GM21576 (cell line): ENCODE measurements at regions not wholly inside any gene's neighbourhood (a gene's known extent, or its start where the extent isn't known, plus 50 kb on each side); places are given as distances from the start of the nearest gene placed in this dataset.

Source experiments
- ATAC-seq: cut with Tn5 transposase; IDR thresholded peaks from one replicate; pipeline ENCODE4 v1.9.1; 2021; ENCODE audit warnings: mild to moderate bottlenecking, moderate library complexity; ENCODE audit not compliant: unreplicated experiment

GRCh38 chr10:43943818-43944360 is 295.2 kb upstream of the ZNF32 start:
- no peak for ATAC-seq

DNA sequence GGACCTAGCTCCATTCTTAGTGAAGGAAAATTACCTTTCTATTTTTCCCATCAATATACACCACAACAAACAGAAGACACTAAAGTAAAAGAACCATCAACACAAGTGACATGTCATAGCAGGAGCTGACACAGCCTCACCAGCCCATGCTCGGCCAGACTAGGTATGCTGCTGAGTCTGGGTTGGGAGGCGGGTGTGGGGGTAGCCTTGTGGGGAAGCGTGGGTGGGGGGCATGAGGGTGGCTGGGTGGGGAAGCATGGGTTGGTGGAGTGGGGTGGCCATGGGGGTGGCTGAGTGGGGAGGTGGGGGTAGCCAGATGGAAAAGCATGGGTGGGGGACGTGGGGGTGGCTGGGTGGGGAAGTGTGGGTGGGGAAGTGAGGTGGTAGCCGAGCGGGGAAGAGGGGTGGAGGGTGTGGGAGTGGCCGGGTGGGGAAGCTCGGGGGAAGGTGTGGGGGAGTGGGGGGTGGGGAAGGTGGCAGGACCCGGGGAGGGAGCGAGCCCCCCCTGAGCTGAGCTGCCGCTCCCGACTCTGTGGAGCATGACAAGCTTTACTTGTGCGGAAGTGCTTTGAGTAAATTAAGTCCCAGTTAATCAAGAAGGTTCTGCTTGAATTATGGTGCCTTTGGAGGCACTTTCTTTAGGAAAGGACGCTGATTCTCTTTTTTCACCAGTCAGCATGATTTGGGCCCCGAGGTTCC is 294.6 kb upstream of the ZNF32 start:
- no peak for ATAC-seq

DNA sequence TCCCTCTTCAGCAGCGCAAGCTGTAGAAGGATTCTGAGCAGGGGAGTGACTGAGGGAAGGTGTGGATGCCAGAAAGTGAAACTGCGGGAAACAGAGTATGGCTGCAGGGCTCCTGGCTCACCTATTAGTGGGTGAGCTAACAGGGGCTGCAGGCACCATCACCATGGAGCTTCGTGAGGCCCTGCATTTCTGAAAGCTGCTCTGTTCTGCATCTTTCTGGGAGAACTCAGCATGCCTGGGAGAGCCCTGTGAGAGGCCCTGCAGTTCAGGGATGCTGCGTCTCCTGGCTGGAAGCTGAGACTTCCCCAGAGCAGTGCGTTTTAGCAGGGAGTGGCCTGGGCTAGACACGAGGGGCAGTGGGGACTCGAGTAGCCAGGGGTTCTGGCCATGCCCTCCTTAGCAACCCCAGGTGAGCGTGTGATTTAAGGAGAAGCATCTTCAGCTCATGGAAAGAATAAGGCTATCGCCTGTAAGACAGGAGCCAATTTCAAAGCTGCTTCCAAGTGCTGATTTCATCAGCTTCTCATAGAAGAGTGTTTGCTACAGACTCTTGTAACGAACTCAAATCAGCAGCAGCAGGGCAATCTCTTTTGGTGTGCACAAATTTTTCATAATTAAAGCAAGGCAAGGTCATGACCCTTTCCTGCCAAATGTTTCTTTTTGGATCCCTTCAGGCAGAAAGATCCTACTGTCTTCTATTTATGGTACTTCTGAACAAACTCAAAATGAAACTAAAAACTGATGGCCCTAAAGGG is 293.6 kb upstream of the ZNF32 start:
- no peak for ATAC-seq

- ATAC-seq, result no peak
Observed at GRCh38 chr10:43940898-43941837, 292.5 kb upstream of the ZNF32 start.

DNA sequence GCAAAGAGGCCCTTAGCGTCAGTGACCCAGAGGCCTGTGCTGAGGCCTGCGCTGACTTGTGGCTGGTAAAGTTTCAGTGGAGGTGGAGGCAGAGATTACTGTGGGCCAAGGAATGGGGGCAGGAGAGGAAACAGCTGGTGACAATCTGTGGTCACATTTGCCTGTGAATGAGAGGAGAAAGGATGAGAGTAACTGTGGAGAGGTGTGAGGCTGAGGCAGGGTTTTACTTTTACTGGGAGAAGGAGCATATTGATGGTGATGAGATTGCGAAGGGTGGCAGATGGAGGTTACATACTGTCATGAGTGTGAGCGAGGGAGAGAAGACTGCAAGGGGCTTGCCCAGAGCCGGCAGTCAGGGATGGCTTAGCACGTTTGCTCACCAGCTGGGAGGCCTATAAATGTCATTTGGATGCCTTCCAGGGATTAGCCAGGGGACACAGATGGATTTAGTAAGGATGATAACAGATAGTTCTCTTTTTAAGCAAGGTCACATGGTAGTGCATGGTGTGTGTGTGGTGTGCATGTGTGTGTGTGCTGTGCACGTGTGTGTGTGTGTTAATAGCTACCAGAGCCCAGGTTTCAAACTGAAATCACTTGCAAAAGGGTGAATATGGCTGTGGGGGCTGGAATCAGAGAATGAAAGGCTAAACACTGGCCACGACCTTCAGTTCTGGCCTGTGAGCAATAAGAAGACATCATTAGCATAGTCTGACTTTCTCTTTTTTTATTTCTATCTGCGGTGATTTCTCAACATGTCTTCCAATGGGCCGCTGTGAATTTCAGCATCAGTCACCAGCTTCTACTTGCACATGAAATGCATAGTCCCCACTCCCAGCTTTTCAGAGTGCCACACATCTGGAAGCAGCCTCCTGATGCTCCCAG is 291.5 kb upstream of the ZNF32 start:
- ATAC-seq, result no peak

DNA sequence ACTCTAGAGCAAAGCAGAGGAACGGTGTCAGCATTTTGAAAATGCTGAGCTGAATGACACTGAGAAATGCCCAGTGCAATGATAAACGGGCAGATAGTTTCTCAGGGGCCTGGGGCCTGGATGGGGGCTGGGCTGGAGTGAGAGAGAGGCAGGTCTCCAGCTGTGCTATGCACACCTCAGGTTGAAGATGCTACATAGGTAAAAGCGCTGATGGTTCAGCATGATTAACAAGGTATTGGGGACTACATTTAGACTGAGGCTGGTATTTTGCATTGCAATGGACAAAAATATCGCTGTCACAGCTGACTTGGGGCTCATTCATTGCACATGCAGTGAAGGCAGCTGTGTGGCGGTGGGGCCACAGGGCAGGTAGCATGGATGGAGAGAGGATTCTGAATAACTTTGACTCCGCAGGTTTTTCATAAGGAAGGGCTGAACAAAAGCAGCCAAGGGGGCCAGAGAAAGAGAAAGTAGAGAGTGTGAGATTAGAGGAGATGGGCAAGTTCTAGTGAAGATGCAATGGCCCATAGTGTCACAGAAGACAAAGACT is 290.8 kb upstream of the ZNF32 start:
- no peak for ATAC-seq

- no peak for ATAC-seq
Observed at GRCh38 chr10:43938810-43939209, 290.1 kb upstream of the ZNF32 start.

DNA sequence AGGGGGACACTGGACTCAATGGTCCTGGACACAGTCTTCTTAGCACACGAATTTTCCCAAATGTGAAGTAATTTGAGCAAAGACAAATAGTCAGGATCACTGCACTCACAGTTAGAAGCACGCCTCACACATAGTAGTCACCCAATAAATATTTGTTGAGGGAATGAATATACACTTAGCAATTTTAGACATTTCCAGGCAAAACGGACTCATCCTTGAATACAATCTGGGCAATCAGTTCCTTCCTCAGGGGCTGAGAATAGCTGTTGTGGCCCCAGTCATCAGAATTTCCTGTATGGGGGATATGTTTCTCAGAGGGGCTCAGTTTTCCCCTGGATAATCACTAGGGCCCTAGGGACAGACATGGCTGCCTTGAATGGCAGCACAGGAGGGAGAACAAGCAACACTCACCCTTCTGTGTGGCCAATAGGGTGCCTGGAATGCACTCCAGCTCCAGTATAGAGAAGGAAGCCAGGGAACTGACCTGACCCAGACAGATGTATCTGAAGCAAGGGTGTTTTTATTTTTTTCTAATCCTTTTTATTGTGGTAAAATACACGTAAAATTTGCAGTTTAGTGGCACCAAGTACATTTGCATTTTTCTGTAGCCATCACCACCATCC is 282.7 kb upstream of the ZNF32 start:
- ATAC-seq, result no peak

DNA sequence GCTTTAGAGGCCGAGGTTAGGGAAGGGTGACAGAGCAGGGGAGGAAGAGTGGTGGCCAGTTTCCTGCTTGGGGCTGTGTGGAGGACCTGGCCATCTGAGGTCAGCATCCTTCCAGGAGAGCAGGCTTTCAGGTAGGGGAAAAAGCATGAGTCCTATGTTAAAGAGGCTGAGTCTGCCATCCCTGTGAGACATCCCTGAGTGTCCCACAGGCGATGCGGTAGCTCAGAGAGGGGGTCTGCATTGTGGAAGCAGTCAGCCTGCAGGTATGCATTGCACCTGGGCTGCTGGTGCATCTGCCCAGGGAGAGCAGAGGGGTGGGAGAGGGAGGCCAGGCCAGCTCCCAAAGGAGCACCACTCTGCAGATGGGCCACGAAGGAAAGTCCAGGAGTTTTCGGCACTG is 282.1 kb upstream of the ZNF32 start:
- ATAC-seq, result no peak

DNA sequence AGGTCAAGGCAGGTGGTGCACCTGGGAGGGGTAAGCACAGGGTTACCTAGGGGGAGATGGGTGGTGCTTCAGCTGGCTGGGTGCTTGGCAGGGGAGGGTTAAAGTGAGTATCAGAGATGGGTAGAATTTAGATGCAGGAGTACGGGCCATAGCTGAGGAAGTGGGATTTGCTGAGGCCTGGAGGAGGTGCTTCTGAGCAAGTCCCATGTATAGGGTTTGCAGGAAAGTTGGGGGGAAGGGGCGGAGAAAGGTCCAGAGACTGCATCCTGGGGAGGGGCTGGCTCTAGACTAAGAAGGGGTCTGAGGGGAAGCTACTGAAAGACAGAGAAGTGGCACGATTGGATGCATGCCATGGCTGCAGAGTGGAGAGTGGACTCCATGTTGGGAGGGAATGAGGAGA is 281.6 kb upstream of the ZNF32 start:
- no peak for ATAC-seq

GRCh38 chr10:43929122-43929521 is 280.4 kb upstream of the ZNF32 start:
- no peak for ATAC-seq

DNA sequence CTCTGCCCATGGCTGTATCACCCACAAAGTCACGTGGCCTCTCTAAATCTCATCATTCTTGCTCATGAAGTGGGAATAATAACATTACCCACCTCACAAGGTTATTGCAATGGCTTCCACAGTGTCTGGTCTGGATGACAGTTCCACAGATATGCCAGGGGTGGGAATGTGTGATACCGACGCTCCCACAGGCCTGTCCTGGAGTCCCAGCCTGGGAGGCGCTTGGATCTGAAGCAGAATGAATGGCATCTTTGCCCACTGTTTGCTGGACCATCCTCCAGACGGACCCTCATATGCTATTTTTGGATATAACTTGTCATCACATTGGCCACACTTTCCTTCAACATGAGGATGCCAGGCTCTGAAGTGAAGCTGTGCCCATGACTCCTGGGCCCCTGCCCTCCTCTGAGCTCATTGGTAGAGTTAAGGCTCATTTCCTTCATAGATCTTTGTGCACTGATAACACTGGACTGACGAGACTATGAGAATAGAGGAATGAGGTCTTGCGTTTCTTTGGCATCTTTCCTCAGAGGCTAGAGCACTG is 279.8 kb upstream of the ZNF32 start:
- ATAC-seq, result no peak

DNA sequence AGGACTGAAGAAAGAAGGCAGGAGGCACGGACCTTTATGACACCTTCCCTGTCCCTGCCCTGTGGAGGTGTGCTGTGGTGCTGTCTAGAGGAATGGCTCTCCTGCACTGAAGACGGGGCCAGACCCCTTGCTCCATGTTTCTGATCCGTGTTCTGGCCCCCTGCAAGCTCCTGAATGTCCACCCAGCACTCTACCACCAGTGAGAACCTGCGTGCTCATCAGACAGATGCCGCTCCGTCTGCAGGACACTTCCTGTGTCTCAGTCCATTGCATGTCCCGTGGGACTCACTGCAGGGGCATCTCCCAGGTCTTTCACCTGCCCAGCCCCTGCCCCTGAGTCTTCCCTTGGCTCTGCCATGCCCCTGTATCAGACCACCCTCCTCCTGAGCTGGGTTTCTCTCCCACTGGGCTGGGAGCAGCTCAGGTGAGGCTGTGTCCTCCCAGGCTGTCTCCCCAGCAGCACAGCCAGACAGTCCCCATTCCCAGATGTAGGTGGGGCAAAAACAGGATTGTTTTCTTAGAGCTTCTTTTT is 278.3 kb upstream of the ZNF32 start:
- ATAC-seq, result no peak

DNA sequence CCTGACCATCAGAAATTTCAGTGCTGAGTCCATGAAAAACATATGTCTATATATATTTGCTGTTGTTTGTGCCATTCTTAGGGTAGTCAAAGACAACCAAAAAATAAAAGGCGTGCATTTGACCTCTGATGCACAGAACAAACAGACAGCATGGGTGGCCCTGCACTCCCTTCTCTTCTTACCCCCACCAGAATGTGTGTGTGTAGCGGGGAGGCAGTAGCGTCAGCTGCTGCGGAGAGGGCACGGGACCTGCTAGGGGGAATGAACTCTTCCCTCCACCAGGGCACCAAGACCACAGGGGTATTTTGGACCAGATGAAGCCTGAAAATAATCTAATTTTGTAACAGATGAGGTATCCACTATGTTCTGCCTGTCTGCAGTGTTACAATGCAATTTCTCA is 277.7 kb upstream of the ZNF32 start:
- ATAC-seq, result no peak

- no peak for ATAC-seq
Observed at GRCh38 chr10:43925793-43926192, 277.1 kb upstream of the ZNF32 start.

GRCh38 chr10:43923328-43923727 is 274.6 kb upstream of the ZNF32 start:
- ATAC-seq, result no peak

DNA sequence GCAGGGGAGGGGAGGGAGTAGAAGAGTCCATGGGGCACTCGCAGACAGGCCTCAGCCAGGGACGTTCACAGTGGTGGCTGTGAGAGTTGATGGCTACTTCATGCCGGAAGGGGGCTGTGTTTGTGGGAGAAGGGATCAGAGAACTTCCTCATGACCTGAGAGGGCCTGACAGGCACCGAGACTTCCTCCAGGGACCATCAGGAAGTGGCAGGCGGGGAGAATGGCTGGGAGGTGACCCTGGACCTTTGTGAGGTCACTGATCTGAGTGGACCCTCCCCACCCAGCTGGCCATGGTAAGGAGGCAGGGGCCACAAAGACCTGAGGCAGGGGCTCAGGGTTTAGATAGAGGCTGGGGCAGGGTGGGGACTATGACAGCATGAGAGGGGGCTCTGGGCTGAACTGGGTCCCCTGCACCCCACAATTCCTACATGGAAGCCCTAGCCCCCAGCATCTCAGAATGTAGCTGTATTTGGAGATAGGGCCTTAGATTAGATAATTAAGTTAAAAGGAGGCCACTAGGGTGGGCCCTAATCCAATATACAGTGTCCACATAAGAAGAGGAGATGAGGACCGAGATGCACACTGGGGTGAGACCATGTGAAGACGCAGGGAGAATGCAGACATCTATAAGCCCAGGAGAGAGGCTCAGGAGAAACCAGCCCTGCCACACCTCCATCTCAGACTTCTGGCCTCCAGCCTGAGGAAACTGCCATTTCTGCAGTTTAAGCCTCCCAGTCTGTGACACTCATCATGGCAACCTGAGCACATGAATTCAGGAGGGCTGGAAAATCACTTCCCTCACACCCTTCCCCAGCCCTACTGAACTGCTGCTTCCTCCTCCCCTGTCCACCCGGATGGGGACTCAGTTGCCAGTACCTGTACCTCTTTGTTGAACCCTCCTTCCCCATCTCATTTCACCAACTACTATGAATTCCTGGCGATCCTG is 273.9 kb upstream of the ZNF32 start:
- ATAC-seq, result no peak

- ATAC-seq, result no peak
Observed at GRCh38 chr10:43921881-43922280, 273.2 kb upstream of the ZNF32 start.
